Loucy (cell line): ENCODE measurements at regions not wholly inside any gene's neighbourhood (a gene's known extent, or its start where the extent isn't known, plus 50 kb on each side); places are given as distances from the start of the nearest gene placed in this dataset.

Source experiments
- H2AFZ ChIP-seq: fragments of 200-600 bp; sonication (generic); 2 replicates; pipeline ENCODE4 v1.6.0; 2016; ENCODE audit warnings: antibody characterized with exemption, mild to moderate bottlenecking, low read length, moderate library complexity
- H3F3A ChIP-seq: fragments of 200-600 bp; 2 replicates; pipeline ENCODE4 v1.6.0; 2016; ENCODE audit warnings: antibody characterized with exemption, low read depth, mild to moderate bottlenecking
- H3K27me3 ChIP-seq: fragments of 200-600 bp; sonication (generic); 2 replicates; pipeline ENCODE4 v1.6.1; 2014; ENCODE audit warnings: low read length, mild to moderate bottlenecking; ENCODE audit not compliant: insufficient read depth, poor library complexity, severe bottlenecking
- H3K36me3 ChIP-seq: fragments of 200-600 bp; sonication (generic); 2 replicates; pipeline ENCODE4 v1.6.1; 2016; ENCODE audit warnings: low read length; ENCODE audit not compliant: insufficient read depth
- H3K4me1 ChIP-seq: fragments of 200-600 bp; sonication (generic); 2 replicates; pipeline ENCODE4 v1.5.1; 2014; ENCODE audit warnings: low read length, mild to moderate bottlenecking; ENCODE audit not compliant: insufficient read depth, poor library complexity, severe bottlenecking
- H3K4me2 ChIP-seq: fragments of 200-600 bp; sonication (generic); 2 replicates; pipeline ENCODE4 v1.6.0; 2014; ENCODE audit warnings: antibody characterized with exemption, low read length, low read depth, mild to moderate bottlenecking; ENCODE audit not compliant: poor library complexity, severe bottlenecking
- H3K4me3 ChIP-seq: fragments of 200-600 bp; sonication (generic); 2 replicates; pipeline ENCODE4 v1.5.1; 2014; ENCODE audit warnings: low read length, mild to moderate bottlenecking, mixed read lengths; ENCODE audit not compliant: poor library complexity, severe bottlenecking
- H3K79me2 ChIP-seq: fragments of 200-600 bp; sonication (generic); 2 replicates; pipeline ENCODE4 v1.6.1; 2014; ENCODE audit warnings: low read length; ENCODE audit not compliant: insufficient read depth
- H3K9ac ChIP-seq: fragments of 200-600 bp; sonication (generic); 2 replicates; pipeline ENCODE4 v1.6.0; 2014; ENCODE audit warnings: mild to moderate bottlenecking, low read depth, low read length, moderate library complexity; ENCODE audit not compliant: poor library complexity, severe bottlenecking
- H3K9me2 ChIP-seq: fragments of 200-600 bp; sonication (generic); replicated peaks from 2 replicates; pipeline ENCODE4 v1.6.1; 2016; ENCODE audit warnings: low read depth, low read length, mixed read lengths
- H3K9me3 ChIP-seq: fragments of 200-600 bp; sonication (generic); 2 replicates; pipeline ENCODE4 v1.6.1; 2014; ENCODE audit warnings: mild to moderate bottlenecking, antibody characterized with exemption, low read length, low read depth; ENCODE audit not compliant: insufficient read depth
- H4K20me1 ChIP-seq: fragments of 200-600 bp; sonication (generic); 2 replicates; pipeline ENCODE4 v1.6.0; 2014; ENCODE audit warnings: antibody characterized with exemption, low read length, mild to moderate bottlenecking; ENCODE audit not compliant: insufficient read depth, poor library complexity, severe bottlenecking
- CTCF ChIP-seq: fragments of 200-600 bp; sonication (generic); conservative IDR thresholded peaks from 2 replicates; pipeline ENCODE4 v1.5.1; 2014; ENCODE audit warnings: mild to moderate bottlenecking, antibody characterized with exemption, low read length
- EZH2phosphoT487 ChIP-seq: fragments of 200-600 bp; IDR thresholded peaks from 2 replicates; pipeline ENCODE4 v1.6.1; 2018; ENCODE audit warnings: antibody characterized with exemption, mild to moderate bottlenecking, moderate library complexity, borderline replicate concordance

GRCh38 chr5:63111891-63112290 lies 533.3 kb downstream of the LRRC70 start:
- Histone ChIP-seq H3K9me3 (no peaks in the 10 kb centered on the region), H3K36me3 (no peaks in the 10 kb centered on the region), H3K79me2 (no peaks in the 10 kb centered on the region), H3K27me3 (no peaks in the 10 kb centered on the region), H3K9ac (no peak overlapping the region), H3F3A (no peaks in the 10 kb centered on the region), H4K20me1 (no peaks in the 10 kb centered on the region), H3K4me3 (no peak overlapping the region), H3K4me1 (no peaks in the 10 kb centered on the region), H3K9me2 (no peaks in the 10 kb centered on the region), H2AFZ (no peak overlapping the region), H3K4me2 (no peak overlapping the region)
- TF ChIP-seq EZH2phosphoT487 (no peak), CTCF (no peak)

GRCh38 chr5:63101870-63102269 lies 523.3 kb downstream of the LRRC70 start:
- TF ChIP-seq EZH2phosphoT487 (no peak), CTCF (no peak)
- no peak overlapping the region for H3K4me2 ChIP-seq
- H3K9me2 ChIP-seq, result no peaks in the 10 kb centered on the region
- no peaks in the 10 kb centered on the region for H3K79me2 ChIP-seq
- no peaks in the 10 kb centered on the region for H4K20me1 ChIP-seq
- no peak overlapping the region for H3K9ac ChIP-seq
- no peaks in the 10 kb centered on the region for H3K36me3 ChIP-seq
- no peak overlapping the region for H3K4me3 ChIP-seq
- H2AFZ ChIP-seq, result no peak overlapping the region
- no peaks in the 10 kb centered on the region for H3F3A ChIP-seq
- no peaks in the 10 kb centered on the region for H3K4me1 ChIP-seq
- H3K9me3 ChIP-seq, result no peaks in the 10 kb centered on the region
- H3K27me3 ChIP-seq, result no peaks in the 10 kb centered on the region

- Histone ChIP-seq H3K9me2 (no peaks in the 10 kb centered on the region), H2AFZ (no peak overlapping the region), H3F3A (no peaks in the 10 kb centered on the region), H3K4me1 (no peaks in the 10 kb centered on the region), H3K4me3 (no peak overlapping the region), H3K9me3 (no peaks in the 10 kb centered on the region), H3K4me2 (no peak overlapping the region), H3K27me3 (no peaks in the 10 kb centered on the region), H3K9ac (no peak overlapping the region), H4K20me1 (no peaks in the 10 kb centered on the region), H3K36me3 (no peaks in the 10 kb centered on the region), H3K79me2 (no peaks in the 10 kb centered on the region)
- TF ChIP-seq CTCF, result no peak
- no peak for TF ChIP-seq EZH2phosphoT487
Observed at GRCh38 chr5:63097286-63097685, 518.7 kb downstream of the LRRC70 start.
